Ovary (tissue), 7 donors: ENCODE measurements at regions not wholly inside any gene's neighbourhood (a gene's known extent, or its start where the extent isn't known, plus 50 kb on each side); places are given as distances from the start of the nearest gene placed in this dataset.

Experiments used
- DNase-seq, 5 donors: peaks; one replicate each; pipeline ENCODE4 v3.0.0-alpha.2; 2019 to 2020
- H3K27ac ChIP-seq, 2 donors: fragments of 200-600 bp; one replicate each; pipeline versions ENCODE4 v1.5.1 to v1.8.0; 2019 to 2022
- H3K27me3 ChIP-seq: fragments of 200-600 bp; one replicate; pipeline ENCODE4 v1.8.0; 2022
- H3K36me3 ChIP-seq: fragments of 200-600 bp; sonication (generic); one replicate; pipeline ENCODE4 v1.5.1; 2019
- H3K4me1 ChIP-seq: one replicate; pipeline ENCODE4 v1.8.1; 2013; ENCODE audit warnings: mild to moderate bottlenecking, moderate library complexity; ENCODE audit not compliant: insufficient read depth
- H3K4me3 ChIP-seq: fragments of 200-600 bp; sonication (generic); one replicate; pipeline ENCODE4 v1.5.1; 2017
- H3K9me3 ChIP-seq, 2 donors: fragments of 200-600 bp in 1 of 2; sonication (generic) in 1 of 2; one replicate each; pipeline versions ENCODE4 v1.5.1 to v1.8.1; 2013 to 2019; ENCODE audit warnings: mild to moderate bottlenecking in 1 of 2, moderate library complexity in 1 of 2
- EP300 ChIP-seq: sonication (generic); formaldehyde crosslinking; IDR thresholded peaks from one replicate; pipeline ENCODE4 v1.6.1; 2017; ENCODE audit warnings: antibody characterized with exemption
- POLR2A ChIP-seq: fragments of 450-650 bp; IDR thresholded peaks from one replicate; pipeline ENCODE4 v1.6.1; 2017; ENCODE audit warnings: antibody characterized with exemption, mild to moderate bottlenecking, moderate library complexity
- WGBS, 3 donors: extraction: QIAGEN DNeasy Blood & Tissue Kit in 1 of 3; methylation state at CpG; one replicate each; pipeline versions ENCODE4 v1.1.5 to v1.1.7; 2013 to 2017; 5-methylcytosine and 5-hydroxymethylcytosine counted together
- intact Hi-C, 4 donors: fragments of 100-400 bp; cut with DNase I; formaldehyde crosslinking; loops; one replicate each; pipeline versions ENCODE4 v1.11.0 to v1.15.1; 2022 to 2023
- TF ChIP-seq, protein P1 (sequence below), 3 donors: fragments of 450-650 bp in 2 of 3; fragments of 200-600 bp in 1 of 3; IDR thresholded peaks; one replicate each; pipeline versions ENCODE4 v1.5.1 to v1.8.0; 2016 to 2022; ENCODE audit warnings: antibody characterized with exemption in 3 of 3, mild to moderate bottlenecking in 1 of 3
- donor health status: DM: no; HTN: no; CAD: no; lungs with moderate emphysema.
- donor health status: DM: no; HTN: no; CAD: no.
- donor health status: Bipolar disorder and iron deficiency.
- donor health status: DM: no; HTN: no; CAD: no.
- donor health status: DM: yes; HTN: yes; CAD: no.

DNA sequence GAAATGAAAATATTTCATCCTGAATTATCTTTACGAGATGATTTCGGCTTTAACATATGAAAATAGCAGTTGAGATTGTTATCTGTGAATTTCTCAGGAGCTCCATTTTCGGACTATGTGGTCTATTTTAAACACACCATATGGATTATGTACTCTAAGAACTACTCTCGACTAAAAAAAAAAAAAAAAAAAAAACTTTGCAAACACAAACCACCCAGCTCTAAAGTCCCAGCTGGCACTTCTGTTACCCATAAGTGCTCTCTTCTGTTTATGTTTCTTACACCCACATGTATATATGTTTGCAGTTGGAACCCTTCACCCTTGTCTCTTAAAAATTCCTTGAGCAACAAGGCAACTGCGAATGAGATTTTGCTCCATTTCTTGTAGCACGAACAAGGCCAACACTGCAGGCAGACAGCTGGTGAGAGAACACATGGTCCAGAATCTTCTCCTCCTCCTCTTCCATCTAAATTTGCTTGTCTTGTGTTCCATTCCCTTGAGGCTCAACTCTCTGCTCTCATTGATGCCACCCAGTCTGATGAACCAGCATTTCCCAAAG, 172.7 kb upstream of the HCCS start:
- intact Hi-C loops: no loop called here
- no peak overlapping the region for H3K27ac ChIP-seq
- DNase-seq: no peak
- H3K4me3 ChIP-seq: no peak overlapping the region
- TF ChIP-seq, protein P1, sequence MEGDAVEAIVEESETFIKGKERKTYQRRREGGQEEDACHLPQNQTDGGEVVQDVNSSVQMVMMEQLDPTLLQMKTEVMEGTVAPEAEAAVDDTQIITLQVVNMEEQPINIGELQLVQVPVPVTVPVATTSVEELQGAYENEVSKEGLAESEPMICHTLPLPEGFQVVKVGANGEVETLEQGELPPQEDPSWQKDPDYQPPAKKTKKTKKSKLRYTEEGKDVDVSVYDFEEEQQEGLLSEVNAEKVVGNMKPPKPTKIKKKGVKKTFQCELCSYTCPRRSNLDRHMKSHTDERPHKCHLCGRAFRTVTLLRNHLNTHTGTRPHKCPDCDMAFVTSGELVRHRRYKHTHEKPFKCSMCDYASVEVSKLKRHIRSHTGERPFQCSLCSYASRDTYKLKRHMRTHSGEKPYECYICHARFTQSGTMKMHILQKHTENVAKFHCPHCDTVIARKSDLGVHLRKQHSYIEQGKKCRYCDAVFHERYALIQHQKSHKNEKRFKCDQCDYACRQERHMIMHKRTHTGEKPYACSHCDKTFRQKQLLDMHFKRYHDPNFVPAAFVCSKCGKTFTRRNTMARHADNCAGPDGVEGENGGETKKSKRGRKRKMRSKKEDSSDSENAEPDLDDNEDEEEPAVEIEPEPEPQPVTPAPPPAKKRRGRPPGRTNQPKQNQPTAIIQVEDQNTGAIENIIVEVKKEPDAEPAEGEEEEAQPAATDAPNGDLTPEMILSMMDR (IDR thresholded peaks at IDR 0.05): no peak
- no peak for TF ChIP-seq POLR2A
- TF ChIP-seq EP300: no peak
- no peaks in the 10 kb centered on the region for H3K4me1 ChIP-seq
- H3K27me3 ChIP-seq: no peaks in the 10 kb centered on the region
- H3K36me3 ChIP-seq: no peaks in the 10 kb centered on the region
- WGBS, 3 donors: 63 to 66% (median 64%) methylated on average over 6 of the region's 6 CpGs
- no peaks in the 10 kb centered on the region for H3K9me3 ChIP-seq

DNA sequence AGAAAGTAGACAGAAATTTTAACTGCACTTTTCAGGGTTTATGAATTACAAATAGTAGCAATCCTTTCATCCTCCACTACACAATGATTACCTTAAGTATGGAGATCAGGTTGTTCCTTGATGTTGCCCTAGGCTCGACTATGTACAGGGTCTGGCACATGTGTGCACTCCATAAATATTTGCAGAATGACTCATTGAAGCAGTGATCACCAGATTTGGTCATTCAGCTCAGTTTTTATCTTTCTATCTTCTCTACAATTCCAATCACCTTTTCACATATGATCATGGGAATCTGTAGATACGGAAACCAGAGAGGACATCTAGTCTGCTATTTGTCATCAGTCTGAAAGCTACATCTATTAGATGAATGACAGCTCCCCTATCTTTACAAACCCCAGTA, 171.7 kb upstream of the HCCS start:
- Histone ChIP-seq H3K4me3 (no peak overlapping the region), H3K36me3 (no peaks in the 10 kb centered on the region), H3K9me3 (no peaks in the 10 kb centered on the region), H3K27me3 (no peaks in the 10 kb centered on the region), H3K27ac (no peak overlapping the region), H3K4me1 (no peaks in the 10 kb centered on the region)
- no peak for DNase-seq
- WGBS, 3 donors: 58 to 60% (median 59%) methylated on average over 2 of the region's 2 CpGs
- intact Hi-C loops: no loop called here
- TF ChIP-seq, protein P1 (IDR thresholded peaks at IDR 0.05): no peak
- no peak for TF ChIP-seq POLR2A
- no peak for TF ChIP-seq EP300

DNA sequence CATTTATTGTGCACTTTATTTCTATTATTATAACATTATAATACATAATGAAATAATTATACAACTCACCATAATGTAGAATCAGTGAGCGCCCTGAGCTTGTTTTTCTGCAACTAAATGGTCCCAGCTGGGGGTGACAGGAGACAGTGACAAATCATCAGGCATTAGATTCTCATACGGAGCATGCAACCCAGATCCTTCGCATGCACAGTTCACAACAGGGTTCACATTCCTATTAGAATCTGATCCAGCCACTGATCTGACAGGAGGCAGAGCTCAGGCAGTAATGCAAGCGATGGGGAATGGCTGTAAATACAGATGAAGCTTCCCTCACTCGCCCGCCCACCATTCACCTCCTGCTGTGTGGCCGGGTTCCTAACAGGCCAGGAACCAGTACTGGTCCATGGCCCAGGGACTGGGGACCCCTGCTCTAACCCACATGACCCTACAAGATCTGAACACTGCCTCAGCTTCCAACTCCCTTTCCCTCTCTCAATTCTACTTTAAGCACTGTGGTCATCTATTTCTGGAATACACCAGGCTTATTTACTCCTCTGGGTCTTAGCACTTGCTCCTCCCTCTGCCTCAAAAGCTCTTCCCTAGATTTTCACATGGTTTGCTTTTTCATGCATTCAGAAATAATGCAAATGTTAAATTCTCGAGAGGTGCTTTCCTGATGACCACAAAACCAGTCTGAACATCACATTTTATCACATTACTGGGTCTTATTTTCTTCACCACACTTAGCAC, 166.8 kb upstream of the HCCS start:
- intact Hi-C loops: no loop called here
- no peak for TF ChIP-seq EP300
- no peak for TF ChIP-seq POLR2A
- TF ChIP-seq, protein P1 (IDR thresholded peaks at IDR 0.05): no peak
- no peak overlapping the region for H3K27ac ChIP-seq
- no peaks in the 10 kb centered on the region for H3K4me1 ChIP-seq
- H3K9me3 ChIP-seq: no peaks in the 10 kb centered on the region
- H3K36me3 ChIP-seq: no peaks in the 10 kb centered on the region
- no peak for DNase-seq
- H3K27me3 ChIP-seq: no peaks in the 10 kb centered on the region
- 66 to 73% (median 71%) methylated on average over 8 of the region's 8 CpGs for WGBS, 3 donors
- no peak overlapping the region for H3K4me3 ChIP-seq

DNA sequence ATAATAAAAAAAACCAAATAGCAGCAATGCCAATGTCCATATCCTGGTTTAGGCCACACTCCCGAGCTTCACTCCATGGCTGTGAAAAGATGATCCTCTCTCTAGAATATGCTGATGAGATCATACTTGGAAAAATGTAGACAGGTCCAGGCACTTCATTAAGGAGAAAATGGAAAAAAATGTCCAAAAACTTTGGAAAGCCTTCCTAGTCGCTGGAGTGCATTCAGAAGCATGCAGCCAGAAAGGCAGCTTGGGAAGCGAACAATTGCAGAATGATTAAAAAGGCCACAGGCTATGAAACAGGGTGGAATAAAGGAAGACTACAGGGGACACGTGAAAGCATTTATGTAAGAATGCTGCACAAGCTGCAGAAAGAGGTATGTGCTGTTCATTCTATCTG, 165.6 kb upstream of the HCCS start:
- TF ChIP-seq POLR2A: no peak
- TF ChIP-seq, protein P1 (IDR thresholded peaks at IDR 0.05): no peak
- no peak for TF ChIP-seq EP300
- no peak for DNase-seq
- intact Hi-C loops: no loop called here
- Histone ChIP-seq H3K27ac (no peak overlapping the region), H3K9me3 (no peaks in the 10 kb centered on the region), H3K4me3 (no peak overlapping the region), H3K36me3 (no peaks in the 10 kb centered on the region), H3K27me3 (no peaks in the 10 kb centered on the region), H3K4me1 (no peaks in the 10 kb centered on the region)
- WGBS, 3 donors: 37 to 57% (median 49%) methylated on average over 4 of the region's 4 CpGs
